ENCODE measurements at regions not wholly inside any gene's neighbourhood (a gene's known extent, or its start where the extent isn't known, plus 50 kb on each side); places are given as distances from the start of the nearest gene placed in this dataset.

DNA sequence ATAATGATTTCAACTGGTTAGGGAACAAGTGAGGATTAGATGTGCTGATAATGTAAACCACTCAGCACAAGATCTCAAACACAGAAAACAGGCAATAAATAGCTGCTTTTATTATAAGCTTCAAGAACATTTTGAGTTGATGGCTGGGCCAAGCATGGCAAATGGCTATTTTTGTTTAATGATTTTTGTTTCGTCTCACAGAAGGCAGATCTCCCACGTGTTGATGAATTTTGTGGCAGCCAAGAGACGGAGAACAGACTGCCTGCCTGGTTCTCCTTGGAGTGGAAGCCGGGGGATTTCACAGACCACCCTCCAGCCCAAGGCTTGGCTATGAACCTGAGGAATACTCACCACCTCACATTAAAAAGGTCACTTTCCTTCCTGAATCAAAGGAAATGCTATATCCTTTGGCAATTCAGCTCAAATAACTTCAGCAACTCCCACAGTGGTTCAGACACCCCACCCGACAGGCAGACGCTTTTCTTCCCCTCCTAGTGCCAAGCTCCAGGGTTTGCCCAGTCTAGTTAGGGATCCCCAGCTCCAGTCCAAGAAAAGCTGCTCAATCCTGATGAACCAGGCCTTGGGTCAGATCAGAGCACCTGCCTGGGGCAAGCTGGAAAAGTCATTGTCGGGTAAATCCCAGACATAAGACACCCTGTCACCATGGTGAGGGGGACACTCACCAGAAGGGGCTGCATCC is 593.5 kb downstream of the TOX3 start:
- no peak overlapping the region for H3K27ac ChIP-seq
- no peak overlapping the region for H3K4me2 ChIP-seq
- DNase-seq (ENCODE audit: low spot score), result no peak
- H3K79me2 ChIP-seq, result no peaks in the 10 kb centered on the region
- WGBS (ENCODE audit: low lambda C conversion rate, missing lambda C conversion rate), result 62% methylated on average over 7 of the region's 7 CpGs
- H3K27me3 ChIP-seq, result no peaks in the 10 kb centered on the region
- H4K20me1 ChIP-seq (ENCODE audit: insufficient read depth, poor library complexity, severe bottlenecking), result no peaks in the 10 kb centered on the region
- no peaks in the 10 kb centered on the region for H3K36me3 ChIP-seq (replicated peaks; ENCODE audit: insufficient read depth, low read depth)
- no peak overlapping the region for H3K4me3 ChIP-seq
- H3K9me3 ChIP-seq (ENCODE audit: low read depth), result no peaks in the 10 kb centered on the region
- no peaks in the 10 kb centered on the region for H3K9me2 ChIP-seq (replicated peaks; ENCODE audit: insufficient read depth)
- H2AFZ ChIP-seq, result no peak overlapping the region
- no peaks in the 10 kb centered on the region for H3K4me1 ChIP-seq (ENCODE audit: insufficient read depth)
- TF ChIP-seq EZH2phosphoT487 (IDR thresholded peaks at IDR 0.05; ENCODE audit: low read depth, severe bottlenecking, unreplicated experiment), result no peak
- TF ChIP-seq, protein P1, sequence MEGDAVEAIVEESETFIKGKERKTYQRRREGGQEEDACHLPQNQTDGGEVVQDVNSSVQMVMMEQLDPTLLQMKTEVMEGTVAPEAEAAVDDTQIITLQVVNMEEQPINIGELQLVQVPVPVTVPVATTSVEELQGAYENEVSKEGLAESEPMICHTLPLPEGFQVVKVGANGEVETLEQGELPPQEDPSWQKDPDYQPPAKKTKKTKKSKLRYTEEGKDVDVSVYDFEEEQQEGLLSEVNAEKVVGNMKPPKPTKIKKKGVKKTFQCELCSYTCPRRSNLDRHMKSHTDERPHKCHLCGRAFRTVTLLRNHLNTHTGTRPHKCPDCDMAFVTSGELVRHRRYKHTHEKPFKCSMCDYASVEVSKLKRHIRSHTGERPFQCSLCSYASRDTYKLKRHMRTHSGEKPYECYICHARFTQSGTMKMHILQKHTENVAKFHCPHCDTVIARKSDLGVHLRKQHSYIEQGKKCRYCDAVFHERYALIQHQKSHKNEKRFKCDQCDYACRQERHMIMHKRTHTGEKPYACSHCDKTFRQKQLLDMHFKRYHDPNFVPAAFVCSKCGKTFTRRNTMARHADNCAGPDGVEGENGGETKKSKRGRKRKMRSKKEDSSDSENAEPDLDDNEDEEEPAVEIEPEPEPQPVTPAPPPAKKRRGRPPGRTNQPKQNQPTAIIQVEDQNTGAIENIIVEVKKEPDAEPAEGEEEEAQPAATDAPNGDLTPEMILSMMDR (IDR thresholded peaks at IDR 0.05; ENCODE audit: poor library complexity), result no peak
- no peak for TF ChIP-seq EZH2 (IDR thresholded peaks at IDR 0.05; ENCODE audit: borderline replicate concordance)

- Histone ChIP-seq H4K20me1 (ENCODE audit: insufficient read depth, poor library complexity, severe bottlenecking) (no peaks in the 10 kb centered on the region), H3K27ac (no peak overlapping the region), H2AFZ (no peak overlapping the region), H3K4me2 (no peak overlapping the region), H3K36me3 (replicated peaks; ENCODE audit: insufficient read depth, low read depth) (no peaks in the 10 kb centered on the region), H3K4me1 (ENCODE audit: insufficient read depth) (no peaks in the 10 kb centered on the region), H3K9me2 (replicated peaks; ENCODE audit: insufficient read depth) (no peaks in the 10 kb centered on the region), H3K9me3 (ENCODE audit: low read depth) (no peaks in the 10 kb centered on the region), H3K79me2 (no peaks in the 10 kb centered on the region), H3K4me3 (no peak overlapping the region), H3K27me3 (no peaks in the 10 kb centered on the region)
- no peak for DNase-seq (ENCODE audit: low spot score)
- WGBS (ENCODE audit: low lambda C conversion rate, missing lambda C conversion rate), result 91% methylated on average over 3 of the region's 3 CpGs
- TF ChIP-seq EZH2phosphoT487 (IDR thresholded peaks at IDR 0.05; ENCODE audit: low read depth, severe bottlenecking, unreplicated experiment) (no peak), EZH2 (IDR thresholded peaks at IDR 0.05; ENCODE audit: borderline replicate concordance) (no peak)
- TF ChIP-seq, protein P1 (IDR thresholded peaks at IDR 0.05; ENCODE audit: poor library complexity), result no peak
These were observed 594.4 kb downstream of the TOX3 start for GRCh38 chr16:51952500-51952899.

DNA sequence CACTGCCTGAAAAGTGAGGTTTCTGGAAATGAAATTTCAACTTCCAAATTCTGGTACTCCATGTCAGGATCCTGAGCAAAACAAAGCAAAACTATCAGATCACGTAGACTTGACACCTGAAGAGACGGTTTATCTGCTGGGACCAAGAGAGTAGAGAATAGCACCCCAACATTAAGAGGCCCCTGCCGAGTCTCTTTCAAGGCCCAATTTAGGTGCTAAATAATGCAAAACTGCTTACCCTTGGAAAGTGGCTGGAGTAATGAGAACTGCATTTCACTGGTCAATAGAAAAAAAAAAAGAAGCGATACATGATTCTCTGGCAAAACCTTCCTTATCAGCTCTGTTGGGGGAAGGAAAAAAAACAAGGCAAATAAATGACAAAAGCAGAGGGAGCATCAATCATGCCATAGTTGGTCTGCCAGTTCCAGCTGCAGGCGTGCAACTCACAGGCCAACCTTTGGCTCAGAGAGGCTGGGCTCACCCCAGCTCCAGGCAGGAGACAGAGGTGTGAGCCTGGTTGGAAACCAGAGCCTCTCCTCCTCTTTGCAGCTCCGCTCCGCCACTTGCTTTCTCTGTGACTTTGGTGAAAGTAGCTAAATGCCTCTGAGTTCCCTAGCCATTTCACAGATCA is 595.2 kb downstream of the TOX3 start:
- no peaks in the 10 kb centered on the region for H3K4me1 ChIP-seq (ENCODE audit: insufficient read depth)
- H3K79me2 ChIP-seq, result no peaks in the 10 kb centered on the region
- H3K36me3 ChIP-seq (replicated peaks; ENCODE audit: insufficient read depth, low read depth), result no peaks in the 10 kb centered on the region
- H3K4me3 ChIP-seq, result no peak overlapping the region
- no peaks in the 10 kb centered on the region for H3K9me2 ChIP-seq (replicated peaks; ENCODE audit: insufficient read depth)
- H3K4me2 ChIP-seq, result no peak overlapping the region
- no peaks in the 10 kb centered on the region for H4K20me1 ChIP-seq (ENCODE audit: insufficient read depth, poor library complexity, severe bottlenecking)
- H2AFZ ChIP-seq, result no peak overlapping the region
- 75% methylated on average over 7 of the region's 7 CpGs for WGBS (ENCODE audit: low lambda C conversion rate, missing lambda C conversion rate)
- no peak overlapping the region for H3K27ac ChIP-seq
- H3K27me3 ChIP-seq, result no peaks in the 10 kb centered on the region
- DNase-seq (ENCODE audit: low spot score), result no peak
- no peaks in the 10 kb centered on the region for H3K9me3 ChIP-seq (ENCODE audit: low read depth)
- TF ChIP-seq, protein P1 (IDR thresholded peaks at IDR 0.05; ENCODE audit: poor library complexity), result no peak
- TF ChIP-seq EZH2phosphoT487 (IDR thresholded peaks at IDR 0.05; ENCODE audit: low read depth, severe bottlenecking, unreplicated experiment) (no peak), EZH2 (IDR thresholded peaks at IDR 0.05; ENCODE audit: borderline replicate concordance) (no peak)
